Thymus (tissue), 11 donors: ENCODE measurements at regions not wholly inside any gene's neighbourhood (a gene's known extent, or its start where the extent isn't known, plus 50 kb on each side); places are given as distances from the start of the nearest gene placed in this dataset.
"Not testable (repeated sequence)": the region's sequence is repeated elsewhere in the genome, so short reads cannot be mapped to it uniquely, and the experiment has no call there.

Experiments used
- DNase-seq, 9 donors: peaks; one replicate each; pipeline ENCODE4 v3.0.0-alpha.2; 2013; ENCODE audit warnings: low spot score in 9 of 9, low read depth in 6 of 9, missing footprints in 1 of 9
- H3K27ac ChIP-seq, 2 donors: one replicate each; pipeline ENCODE4 v1.5.1; 2013; ENCODE audit warnings: control low read depth in 1 of 2, low read depth in 1 of 2, low read length in 1 of 2, mild to moderate bottlenecking in 1 of 2, moderate library complexity in 1 of 2
- H3K27me3 ChIP-seq, 2 donors: one replicate each; pipeline ENCODE4 v1.5.1; 2013; ENCODE audit warnings: low read length in 1 of 2; ENCODE audit not compliant: control insufficient read depth in 2 of 2, insufficient read depth in 1 of 2
- H3K36me3 ChIP-seq, 2 donors: one replicate each; pipeline ENCODE4 v1.5.1; 2013; ENCODE audit warnings: low read length in 1 of 2, mild to moderate bottlenecking in 1 of 2, moderate library complexity in 1 of 2; ENCODE audit not compliant: control insufficient read depth in 2 of 2, insufficient read depth in 2 of 2
- H3K4me1 ChIP-seq, 2 donors: one replicate each; pipeline ENCODE4 v1.5.1; 2013; ENCODE audit warnings: low read length in 2 of 2; ENCODE audit not compliant: control insufficient read depth in 2 of 2, insufficient read depth in 2 of 2
- H3K4me3 ChIP-seq, 2 donors: one replicate each; pipeline ENCODE4 v1.5.1; 2013; ENCODE audit warnings: low read length in 2 of 2, control low read depth in 1 of 2, mild to moderate bottlenecking in 1 of 2
- H3K9me3 ChIP-seq, 2 donors: one replicate each; pipeline ENCODE4 v1.5.1; 2013; ENCODE audit warnings: low read length in 1 of 2, mild to moderate bottlenecking in 1 of 2; ENCODE audit not compliant: control insufficient read depth in 2 of 2, insufficient read depth in 1 of 2
- WGBS: extraction: QIAGEN DNeasy Blood & Tissue Kit; methylation state at CpG from one replicate; pipeline ENCODE4 v1.1.7; 2013; 5-methylcytosine and 5-hydroxymethylcytosine counted together
- donor health status: healthy.

- H3K4me1 ChIP-seq = no peaks in the 10 kb centered on the region
- WGBS = 91% methylated on average over 8 of the region's 8 CpGs
- no peak overlapping the region for H3K4me3 ChIP-seq
- DNase-seq = no peak
- H3K27ac ChIP-seq = no peak overlapping the region
- no peaks in the 10 kb centered on the region for H3K27me3 ChIP-seq
- no peaks in the 10 kb centered on the region for H3K36me3 ChIP-seq
- no peaks in the 10 kb centered on the region for H3K9me3 ChIP-seq
These were observed 85.9 kb upstream of the HTR4 start for GRCh38 chr5:148740079-148740858.

GRCh38 chr5:148740966-148741742 lies 85.3 kb upstream of the ADRB2 start:
- DNase-seq = peak in 5 of 9 donors; percentile 13 to 53 (median 26)
- H3K36me3 ChIP-seq = no peaks in the 10 kb centered on the region
- H3K4me1 ChIP-seq = no peaks in the 10 kb centered on the region
- no peaks in the 10 kb centered on the region for H3K9me3 ChIP-seq
- WGBS = 76% methylated on average over 9 of the region's 9 CpGs
- no peak overlapping the region for H3K27ac ChIP-seq
- no peak overlapping the region for H3K4me3 ChIP-seq
- H3K27me3 ChIP-seq = no peaks in the 10 kb centered on the region

GRCh38 chr5:148741766-148742165 lies 84.6 kb upstream of the ADRB2 start:
- H3K9me3 ChIP-seq, H3K4me3 ChIP-seq, H3K4me1 ChIP-seq, H3K27ac ChIP-seq, H3K27me3 ChIP-seq, DNase-seq, H3K36me3 ChIP-seq: not testable (repeated sequence)
- WGBS = 87% methylated on average over 3 of the region's 3 CpGs

GRCh38 chr5:148744380-148744779 lies 82.0 kb upstream of the ADRB2 start:
- not testable (repeated sequence) for H3K27me3 ChIP-seq, H3K4me1 ChIP-seq, H3K27ac ChIP-seq, H3K36me3 ChIP-seq, H3K9me3 ChIP-seq, DNase-seq, H3K4me3 ChIP-seq
- WGBS = 91% methylated on average over 1 of the region's 1 CpG

- Histone ChIP-seq H3K36me3 (no peaks in the 10 kb centered on the region), H3K9me3 (no peaks in the 10 kb centered on the region), H3K4me3 (no peak overlapping the region), H3K27ac (peak overlapping the region in 1 of 2 donors; percentile 37), H3K27me3 (no peaks in the 10 kb centered on the region), H3K4me1 (peaks cover 0 to 7% of the 10 kb centered on the region in 2 donors)
- DNase-seq = peak in 1 of 9 donors; percentile 16
- WGBS = 19% methylated on average over 2 of the region's 2 CpGs
These were observed 79.4 kb upstream of the ADRB2 start for GRCh38 chr5:148746826-148747535.

- Histone ChIP-seq H3K9me3 (no peaks in the 10 kb centered on the region), H3K4me3 (no peak overlapping the region), H3K27me3 (no peaks in the 10 kb centered on the region), H3K36me3 (no peaks in the 10 kb centered on the region), H3K27ac (no peak overlapping the region), H3K4me1 (peaks cover 0 to 7% of the 10 kb centered on the region in 2 donors)
- no peak for DNase-seq
- 61% methylated on average over 2 of the region's 2 CpGs for WGBS
These were observed 78.9 kb upstream of the ADRB2 start for GRCh38 chr5:148747536-148747906.

- Histone ChIP-seq H3K27me3 (no peaks in the 10 kb centered on the region), H3K4me1 (peaks cover 0 to 7% of the 10 kb centered on the region in 2 donors), H3K4me3 (no peak overlapping the region), H3K9me3 (no peaks in the 10 kb centered on the region), H3K27ac (no peak overlapping the region), H3K36me3 (no peaks in the 10 kb centered on the region)
- WGBS = 70% methylated on average over 4 of the region's 4 CpGs
- DNase-seq = no peak
These were observed 77.6 kb upstream of the ADRB2 start for GRCh38 chr5:148748702-148749392.

GRCh38 chr5:148750614-148751013 lies 75.8 kb upstream of the ADRB2 start:
- Histone ChIP-seq H3K27ac (no peak overlapping the region), H3K4me1 (peaks cover 0 to 7% of the 10 kb centered on the region in 2 donors), H3K27me3 (no peaks in the 10 kb centered on the region), H3K9me3 (no peaks in the 10 kb centered on the region), H3K36me3 (no peaks in the 10 kb centered on the region), H3K4me3 (no peak overlapping the region)
- DNase-seq = no peak
- 56% methylated on average over 5 of the region's 5 CpGs for WGBS
